Nephron (organoid): ENCODE measurements at regions not wholly inside any gene's neighbourhood (a gene's known extent, or its start where the extent isn't known, plus 50 kb on each side); places are given as distances from the start of the nearest gene placed in this dataset.

Experiments
- H3K27ac Mint-ChIP-seq, 3 experiments: 2 replicates each; pipeline ENCODE4 v1.8.0; 2020; ENCODE audit warnings: mixed read lengths in 3 of 3, mild to moderate bottlenecking in 2 of 3, moderate library complexity in 1 of 3
- H3K27me3 Mint-ChIP-seq: 2 replicates; pipeline ENCODE4 v1.8.0; 2021; ENCODE audit warnings: low read depth, mild to moderate bottlenecking, moderate library complexity, mixed read lengths
- H3K36me3 Mint-ChIP-seq: 2 replicates; pipeline ENCODE4 v1.8.0; 2020; ENCODE audit warnings: low read depth, mixed read lengths
- H3K4me1 Mint-ChIP-seq: 2 replicates; pipeline ENCODE4 v1.8.0; 2020; ENCODE audit warnings: mixed read lengths
- H3K4me3 Mint-ChIP-seq, 3 experiments: 2 replicates each; pipeline ENCODE4 v1.8.0; 2020; ENCODE audit warnings: mild to moderate bottlenecking in 3 of 3, mixed read lengths in 3 of 3, moderate library complexity in 2 of 3
- H3K9me3 Mint-ChIP-seq: 2 replicates; pipeline ENCODE4 v1.8.0; 2020; ENCODE audit warnings: mixed read lengths
- CTCF ChIP-seq, 3 experiments: fragments of 200-600 bp; sonication (generic); IDR thresholded peaks; one replicate each; pipeline ENCODE4 v1.5.0; 2021; ENCODE audit warnings: antibody characterized with exemption in 3 of 3; ENCODE audit not compliant: unreplicated experiment in 3 of 3

GRCh38 chr12:91630083-91630482, 447.5 kb upstream of the DCN start:
- no peak for TF ChIP-seq CTCF (IDR thresholded peaks at IDR 0.05; ENCODE audit: unreplicated experiment in 3 of 3)

GRCh38 chr12:91629440-91629839, 446.8 kb upstream of the DCN start:
- no peaks in the 10 kb centered on the region for H3K36me3 Mint-ChIP-seq
- H3K27ac Mint-ChIP-seq: no peak overlapping the region
- no peak for TF ChIP-seq CTCF (IDR thresholded peaks at IDR 0.05; ENCODE audit: unreplicated experiment in 3 of 3)
- peaks cover 8% of the 10 kb centered on the region for H3K4me1 Mint-ChIP-seq
- H3K27me3 Mint-ChIP-seq: no peaks in the 10 kb centered on the region
- H3K4me3 Mint-ChIP-seq: no peak overlapping the region
- H3K9me3 Mint-ChIP-seq: peaks cover 3% of the 10 kb centered on the region

More at GRCh38 chr12:91630083-91630482, 447.5 kb upstream of the DCN start:
- Mint-ChIP-seq H3K4me3 (no peak overlapping the region), H3K27ac (no peak overlapping the region), H3K4me1 (peaks cover 8% of the 10 kb centered on the region), H3K36me3 (no peaks in the 10 kb centered on the region), H3K9me3 (peaks cover 7% of the 10 kb centered on the region), H3K27me3 (no peaks in the 10 kb centered on the region)

GRCh38 chr12:91628656-91629055, 446.0 kb upstream of the DCN start:
- no peaks in the 10 kb centered on the region for H3K36me3 Mint-ChIP-seq
- H3K4me3 Mint-ChIP-seq: no peak overlapping the region
- H3K9me3 Mint-ChIP-seq: peaks cover 7% of the 10 kb centered on the region
- H3K4me1 Mint-ChIP-seq: peaks cover 8% of the 10 kb centered on the region
- TF ChIP-seq CTCF (IDR thresholded peaks at IDR 0.05; ENCODE audit: unreplicated experiment in 3 of 3): no peak
- peak overlapping the region in 1 of 3 experiments; percentile 63 for H3K27ac Mint-ChIP-seq
- no peaks in the 10 kb centered on the region for H3K27me3 Mint-ChIP-seq

- Mint-ChIP-seq H3K4me1 (peaks cover 8% of the 10 kb centered on the region), H3K9me3 (peaks cover 7% of the 10 kb centered on the region), H3K4me3 (no peak overlapping the region), H3K36me3 (no peaks in the 10 kb centered on the region), H3K27me3 (no peaks in the 10 kb centered on the region), H3K27ac (no peak overlapping the region)
- no peak for TF ChIP-seq CTCF (IDR thresholded peaks at IDR 0.05; ENCODE audit: unreplicated experiment in 3 of 3)
Observed at GRCh38 chr12:91627225-91627624, 444.6 kb upstream of the DCN start.

- no peak for TF ChIP-seq CTCF (IDR thresholded peaks at IDR 0.05; ENCODE audit: unreplicated experiment in 3 of 3)
- H3K4me3 Mint-ChIP-seq: no peak overlapping the region
- no peaks in the 10 kb centered on the region for H3K27me3 Mint-ChIP-seq
- no peak overlapping the region for H3K27ac Mint-ChIP-seq
- no peaks in the 10 kb centered on the region for H3K36me3 Mint-ChIP-seq
- H3K9me3 Mint-ChIP-seq: peaks cover 7% of the 10 kb centered on the region
- peaks cover 6% of the 10 kb centered on the region for H3K4me1 Mint-ChIP-seq
Observed at GRCh38 chr12:91622981-91623380, 440.4 kb upstream of the DCN start.

GRCh38 chr12:91622037-91622436, 439.4 kb upstream of the DCN start:
- H3K27ac Mint-ChIP-seq: no peak overlapping the region
- no peak overlapping the region for H3K4me3 Mint-ChIP-seq
- no peaks in the 10 kb centered on the region for H3K36me3 Mint-ChIP-seq
- no peak for TF ChIP-seq CTCF (IDR thresholded peaks at IDR 0.05; ENCODE audit: unreplicated experiment in 3 of 3)
- H3K9me3 Mint-ChIP-seq: peaks cover 7% of the 10 kb centered on the region
- H3K4me1 Mint-ChIP-seq: peaks cover 6% of the 10 kb centered on the region
- no peaks in the 10 kb centered on the region for H3K27me3 Mint-ChIP-seq
